ENCODE measurements at regions not wholly inside any gene's neighbourhood (a gene's known extent, or its start where the extent isn't known, plus 50 kb on each side); places are given as distances from the start of the nearest gene placed in this dataset.

- TF ChIP-seq CTCF (IDR thresholded peaks at IDR 0.05) (no peak), POLR2A (IDR thresholded peaks at IDR 0.05) (no peak)
These were observed 603.7 kb upstream of the MKI67 start for GRCh38 chr10:128729910-128730420.
